ENCODE measurements at regions not wholly inside any gene's neighbourhood (a gene's known extent, or its start where the extent isn't known, plus 50 kb on each side); places are given as distances from the start of the nearest gene placed in this dataset.

- Histone ChIP-seq H3K4me3 (replicated peaks in 1 of 3; ENCODE audit: insufficient read depth in 1 of 3, low read depth in 2 of 3, low read length in 3 of 3) (no peak overlapping the region), H3K79me2 (ENCODE audit: insufficient read depth, low read length) (no peaks in the 10 kb centered on the region), H3K27me3 (ENCODE audit: control insufficient read depth in 1 of 2, insufficient read depth in 2 of 2, low read length in 2 of 2) (peaks cover 0 to 14% of the 10 kb centered on the region in 2 experiments; a peak in 1 of 5 replicates), H3K27ac (ENCODE audit: extremely low read length, insufficient read depth, low read length) (no peak overlapping the region), H3K4me1 (ENCODE audit: insufficient read depth, low read length) (no peaks in the 10 kb centered on the region), H2AFZ (ENCODE audit: low read length) (no peak overlapping the region), H3K4me2 (ENCODE audit: low read depth, low read length) (no peak overlapping the region), H3K9me3 (ENCODE audit: low read length) (no peaks in the 10 kb centered on the region), H3K36me3 (replicated peaks in 1 of 2; ENCODE audit: control insufficient read depth in 1 of 2, insufficient read depth in 2 of 2, low read length in 2 of 2) (no peaks in the 10 kb centered on the region), H3K9ac (ENCODE audit: insufficient read depth, low read depth, low read length) (no peak overlapping the region), H4K20me1 (ENCODE audit: insufficient read depth, low read length) (no peaks in the 10 kb centered on the region)
- FAIRE-seq (no peak), DNase-seq (ENCODE audit: low spot score) (no peak), ATAC-seq (no peak)
- POLR2A ChIA-PET = no interaction called here
- CTCF ChIA-PET (ENCODE audit: low intra/inter-chr PET ratio, low total read pairs) = no interaction called here
- in situ Hi-C loops (cut with HindIII; ENCODE audit: extremely low pct_ligation_motif_present, low pct_unique_long_range_greater_than_20kb) = no loop called here
- BruUV-seq (replicated peaks) = no TSS peak
- TF ChIP-seq SIN3A (IDR thresholded peaks at IDR 0.05; ENCODE audit: borderline replicate concordance, low read depth, low read length) = no peak
- no peak for TF ChIP-seq SMAD9 (CRISPR knock-in tag; IDR thresholded peaks at IDR 0.05)
- TF ChIP-seq SIX1 (CRISPR knock-in tag; IDR thresholded peaks at IDR 0.05; ENCODE audit: borderline replicate concordance) = no peak
- no peak for TF ChIP-seq HOXA9 (CRISPR knock-in tag; IDR thresholded peaks at IDR 0.05; ENCODE audit: borderline replicate concordance)
- TF ChIP-seq SP140L (CRISPR knock-in tag; IDR thresholded peaks at IDR 0.05; ENCODE audit: borderline replicate concordance) = no peak
- TF ChIP-seq MXD3 (CRISPR knock-in tag; IDR thresholded peaks at IDR 0.05) = no peak
- TF ChIP-seq NFE2 (CRISPR knock-in tag; IDR thresholded peaks at IDR 0.05) = no peak
- TF ChIP-seq THAP8 (CRISPR knock-in tag; IDR thresholded peaks at IDR 0.05; ENCODE audit: borderline replicate concordance) = no peak
- WGBS (ENCODE audit: low lambda C conversion rate) = 1% methylated on average over 3 of the region's 3 CpGs
- intact Hi-C loops (cut with micrococcal nuclease; ENCODE audit: unreplicated experiment) = no loop called here
These were observed 570.1 kb upstream of the MGMT start for GRCh38 chr10:128896963-128897362.

Measured in HepG2 (cell line).